ENCODE measurements at regions not wholly inside any gene's neighbourhood (a gene's known extent, or its start where the extent isn't known, plus 50 kb on each side); places are given as distances from the start of the nearest gene placed in this dataset.
"Not testable (repeated sequence)": the region's sequence is repeated elsewhere in the genome, so short reads cannot be mapped to it uniquely, and the experiment has no call there.

DNA sequence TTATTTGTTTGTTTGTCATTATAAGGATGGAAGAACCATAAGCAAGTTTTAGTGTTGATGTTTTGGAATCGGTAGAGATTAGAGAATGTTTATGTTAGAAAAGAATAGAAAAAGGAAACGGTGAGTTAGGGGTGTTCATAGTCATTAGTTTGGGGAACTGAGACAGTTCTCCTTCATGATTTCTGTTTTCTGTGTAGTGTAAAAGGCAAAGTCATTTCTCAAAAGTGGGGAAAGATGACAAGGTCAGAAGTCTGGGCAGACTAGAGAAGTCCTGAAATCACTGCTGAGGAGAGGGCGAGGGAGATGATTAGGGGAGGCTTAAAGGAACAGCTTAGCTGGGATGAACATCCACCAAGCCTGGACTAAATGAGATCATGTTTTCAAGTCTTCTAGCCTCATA, 498.9 kb downstream of the TTLL7 start:
- H3K4me3 ChIP-seq (ENCODE audit: low read length): no peak overlapping the region

GRCh38 chr1:83497563-83497962, 501.4 kb downstream of the TTLL7 start:
- H3K4me3 ChIP-seq (ENCODE audit: low read length): no peak overlapping the region
- H3K9me3 ChIP-seq (ENCODE audit: insufficient read depth, low read depth, low read length): no peaks in the 10 kb centered on the region
- H3K4me1 ChIP-seq (ENCODE audit: insufficient read depth, low read length): no peaks in the 10 kb centered on the region
- no peaks in the 10 kb centered on the region for H3K36me3 ChIP-seq (ENCODE audit: insufficient read depth, low read depth, low read length)
- H3K27ac ChIP-seq (ENCODE audit: low read length): no peak overlapping the region
- no peak overlapping the region for H3K9ac ChIP-seq (ENCODE audit: low read depth, low read length)
- H3K27me3 ChIP-seq (ENCODE audit: insufficient read depth, low read length): no peaks in the 10 kb centered on the region

More for the DNA sequence above, 498.9 kb downstream of the TTLL7 start:
- Histone ChIP-seq H3K4me1 (ENCODE audit: insufficient read depth, low read length) (no peaks in the 10 kb centered on the region), H3K36me3 (ENCODE audit: insufficient read depth, low read depth, low read length) (no peaks in the 10 kb centered on the region), H3K27me3 (ENCODE audit: insufficient read depth, low read length) (no peaks in the 10 kb centered on the region), H3K9me3 (ENCODE audit: insufficient read depth, low read depth, low read length) (no peaks in the 10 kb centered on the region), H3K9ac (ENCODE audit: low read depth, low read length) (no peak overlapping the region), H3K27ac (ENCODE audit: low read length) (no peak overlapping the region)

- Histone ChIP-seq H3K27ac (ENCODE audit: low read length) (no peak overlapping the region), H3K4me3 (ENCODE audit: low read length) (no peak overlapping the region), H3K9me3 (ENCODE audit: insufficient read depth, low read depth, low read length) (no peaks in the 10 kb centered on the region), H3K36me3 (ENCODE audit: insufficient read depth, low read depth, low read length) (no peaks in the 10 kb centered on the region), H3K4me1 (ENCODE audit: insufficient read depth, low read length) (no peaks in the 10 kb centered on the region), H3K27me3 (ENCODE audit: insufficient read depth, low read length) (no peaks in the 10 kb centered on the region), H3K9ac (ENCODE audit: low read depth, low read length) (no peak overlapping the region)
Observed at GRCh38 chr1:83495560-83495959, 503.4 kb downstream of the TTLL7 start.

- H3K4me3 ChIP-seq (ENCODE audit: low read length): no peak overlapping the region
- H3K36me3 ChIP-seq (ENCODE audit: insufficient read depth, low read depth, low read length): no peaks in the 10 kb centered on the region
- no peaks in the 10 kb centered on the region for H3K9me3 ChIP-seq (ENCODE audit: insufficient read depth, low read depth, low read length)
- H3K4me1 ChIP-seq (ENCODE audit: insufficient read depth, low read length): no peaks in the 10 kb centered on the region
- no peaks in the 10 kb centered on the region for H3K27me3 ChIP-seq (ENCODE audit: insufficient read depth, low read length)
- H3K27ac ChIP-seq (ENCODE audit: low read length): no peak overlapping the region
- no peak overlapping the region for H3K9ac ChIP-seq (ENCODE audit: low read depth, low read length)
Observed at GRCh38 chr1:83493633-83494032, 505.3 kb downstream of the TTLL7 start.

- Histone ChIP-seq H3K4me3 (ENCODE audit: low read length) (no peak overlapping the region), H3K27me3 (ENCODE audit: insufficient read depth, low read length) (no peaks in the 10 kb centered on the region), H3K4me1 (ENCODE audit: insufficient read depth, low read length) (no peaks in the 10 kb centered on the region), H3K36me3 (ENCODE audit: insufficient read depth, low read depth, low read length) (no peaks in the 10 kb centered on the region), H3K9ac (ENCODE audit: low read depth, low read length) (no peak overlapping the region), H3K9me3 (ENCODE audit: insufficient read depth, low read depth, low read length) (no peaks in the 10 kb centered on the region), H3K27ac (ENCODE audit: low read length) (no peak overlapping the region)
Observed at GRCh38 chr1:83491930-83492329, 507.0 kb downstream of the TTLL7 start.

DNA sequence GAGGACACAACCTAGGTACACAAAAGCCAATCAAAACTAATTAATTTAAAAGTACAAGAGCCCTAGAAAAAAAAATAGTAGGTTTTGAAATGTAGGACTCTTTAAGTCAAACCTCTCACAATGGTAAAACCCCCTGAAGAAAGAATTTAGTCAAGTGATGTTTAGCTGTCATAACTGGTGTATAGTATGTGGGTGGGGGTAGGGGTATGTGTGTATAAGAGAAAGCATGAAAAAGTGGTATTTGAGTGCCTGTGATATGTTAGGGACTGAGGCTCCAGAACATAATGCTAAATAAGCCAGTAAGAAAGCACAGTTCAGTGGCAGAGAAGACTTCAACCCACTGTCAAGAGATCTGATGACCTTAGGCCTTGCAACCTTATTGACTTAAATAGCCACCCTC, 507.9 kb downstream of the TTLL7 start:
- Histone ChIP-seq H3K27ac (ENCODE audit: low read length) (no peak overlapping the region), H3K27me3 (ENCODE audit: insufficient read depth, low read length) (no peaks in the 10 kb centered on the region), H3K4me3 (ENCODE audit: low read length) (no peak overlapping the region)

GRCh38 chr1:83488105-83488504, 510.8 kb downstream of the TTLL7 start:
- H3K27me3 ChIP-seq (ENCODE audit: insufficient read depth, low read length); H3K9ac ChIP-seq (ENCODE audit: low read depth, low read length); H3K4me3 ChIP-seq (ENCODE audit: low read length); H3K36me3 ChIP-seq (ENCODE audit: insufficient read depth, low read depth, low read length); H3K9me3 ChIP-seq (ENCODE audit: insufficient read depth, low read depth, low read length); H3K4me1 ChIP-seq (ENCODE audit: insufficient read depth, low read length); H3K27ac ChIP-seq (ENCODE audit: low read length): not testable (repeated sequence)

More for the DNA sequence above, 507.9 kb downstream of the TTLL7 start:
- Histone ChIP-seq H3K9ac (ENCODE audit: low read depth, low read length) (no peak overlapping the region), H3K36me3 (ENCODE audit: insufficient read depth, low read depth, low read length) (no peaks in the 10 kb centered on the region), H3K4me1 (ENCODE audit: insufficient read depth, low read length) (no peaks in the 10 kb centered on the region), H3K9me3 (ENCODE audit: insufficient read depth, low read depth, low read length) (no peaks in the 10 kb centered on the region)

DNA sequence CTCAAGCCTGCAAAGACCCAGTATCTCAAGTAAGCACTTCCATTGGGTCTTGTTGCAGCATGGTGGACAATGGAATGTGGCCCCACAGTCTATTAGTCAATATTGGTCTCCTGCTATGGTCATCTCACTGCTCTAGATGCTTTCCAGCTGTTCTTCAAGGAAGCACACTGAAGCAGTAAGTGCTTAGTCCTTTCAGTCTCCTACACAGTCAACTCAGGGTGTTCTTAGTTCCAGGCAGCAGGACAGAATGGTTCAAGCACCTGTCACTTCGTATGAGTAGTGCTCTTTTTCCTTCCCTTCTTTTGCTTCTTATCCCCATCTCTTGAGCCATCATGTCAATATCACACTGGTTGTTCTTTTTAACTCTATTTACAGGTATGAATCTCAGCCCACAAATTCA, 511.5 kb downstream of the TTLL7 start:
- not testable (repeated sequence) for H3K9me3 ChIP-seq (ENCODE audit: insufficient read depth, low read depth, low read length); H3K27me3 ChIP-seq (ENCODE audit: insufficient read depth, low read length); H3K27ac ChIP-seq (ENCODE audit: low read length)

DNA sequence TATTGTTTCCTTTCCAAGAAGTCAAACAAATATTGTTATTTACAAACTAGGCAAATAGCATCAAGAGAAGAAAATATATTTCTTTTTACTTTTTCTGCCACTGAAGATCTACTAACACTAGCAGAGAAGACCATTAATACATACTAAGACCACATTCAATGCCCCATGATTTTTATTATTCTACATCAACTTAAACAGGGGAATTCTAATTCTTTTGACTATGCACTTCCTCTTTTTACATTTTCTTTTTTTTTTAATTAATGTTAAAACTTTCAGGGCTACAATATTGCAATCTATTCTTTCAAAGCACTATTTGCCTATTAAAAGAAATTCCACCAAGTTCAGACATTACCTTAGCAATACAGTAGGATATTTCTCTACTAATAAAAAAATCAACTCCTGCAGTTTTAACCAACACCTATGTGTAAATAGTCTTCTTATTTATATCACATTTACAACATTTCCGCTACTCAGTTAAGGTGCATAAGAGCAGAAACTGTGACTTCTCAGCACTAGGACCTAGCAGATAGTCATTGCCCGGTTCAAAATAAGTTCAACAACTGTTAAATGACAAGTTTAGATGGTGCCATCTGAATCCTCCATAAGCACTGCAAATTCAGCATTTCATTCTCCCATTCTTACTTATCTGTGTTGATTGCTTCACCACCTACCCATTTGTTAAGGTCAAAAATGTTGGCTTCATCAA, 513.5 kb downstream of the TTLL7 start:
- H3K9me3 ChIP-seq (ENCODE audit: insufficient read depth, low read depth, low read length); H3K36me3 ChIP-seq (ENCODE audit: insufficient read depth, low read depth, low read length); H3K4me1 ChIP-seq (ENCODE audit: insufficient read depth, low read length); H3K4me3 ChIP-seq (ENCODE audit: low read length); H3K27ac ChIP-seq (ENCODE audit: low read length); H3K9ac ChIP-seq (ENCODE audit: low read depth, low read length); H3K27me3 ChIP-seq (ENCODE audit: insufficient read depth, low read length): not testable (repeated sequence)

More for the DNA sequence above, 511.5 kb downstream of the TTLL7 start:
- not testable (repeated sequence) for H3K9ac ChIP-seq (ENCODE audit: low read depth, low read length); H3K36me3 ChIP-seq (ENCODE audit: insufficient read depth, low read depth, low read length); H3K4me1 ChIP-seq (ENCODE audit: insufficient read depth, low read length); H3K4me3 ChIP-seq (ENCODE audit: low read length)

GRCh38 chr1:83481284-83481683, 517.6 kb downstream of the TTLL7 start:
- not testable (repeated sequence) for H3K9me3 ChIP-seq (ENCODE audit: insufficient read depth, low read depth, low read length); H3K27ac ChIP-seq (ENCODE audit: low read length); H3K9ac ChIP-seq (ENCODE audit: low read depth, low read length); H3K4me3 ChIP-seq (ENCODE audit: low read length); H3K36me3 ChIP-seq (ENCODE audit: insufficient read depth, low read depth, low read length); H3K4me1 ChIP-seq (ENCODE audit: insufficient read depth, low read length); H3K27me3 ChIP-seq (ENCODE audit: insufficient read depth, low read length)

- H3K27ac ChIP-seq (ENCODE audit: low read length): not testable (repeated sequence)
Observed at GRCh38 chr1:83479591-83480239, 519.2 kb downstream of the TTLL7 start.

GRCh38 chr1:83478127-83478526, 520.8 kb downstream of the TTLL7 start:
- not testable (repeated sequence) for H3K9ac ChIP-seq (ENCODE audit: low read depth, low read length); H3K9me3 ChIP-seq (ENCODE audit: insufficient read depth, low read depth, low read length); H3K4me3 ChIP-seq (ENCODE audit: low read length); H3K4me1 ChIP-seq (ENCODE audit: insufficient read depth, low read length); H3K27me3 ChIP-seq (ENCODE audit: insufficient read depth, low read length); H3K27ac ChIP-seq (ENCODE audit: low read length); H3K36me3 ChIP-seq (ENCODE audit: insufficient read depth, low read depth, low read length)

More at GRCh38 chr1:83479591-83480239, 519.2 kb downstream of the TTLL7 start:
- H3K27me3 ChIP-seq (ENCODE audit: insufficient read depth, low read length); H3K4me3 ChIP-seq (ENCODE audit: low read length); H3K9ac ChIP-seq (ENCODE audit: low read depth, low read length); H3K4me1 ChIP-seq (ENCODE audit: insufficient read depth, low read length); H3K9me3 ChIP-seq (ENCODE audit: insufficient read depth, low read depth, low read length); H3K36me3 ChIP-seq (ENCODE audit: insufficient read depth, low read depth, low read length): not testable (repeated sequence)
